Panc1 (cell line): ENCODE measurements at regions not wholly inside any gene's neighbourhood (a gene's known extent, or its start where the extent isn't known, plus 50 kb on each side); places are given as distances from the start of the nearest gene placed in this dataset.

ENCODE experiments used
- ATAC-seq: fragments of 200-7000 bp; cut with Tn5 transposase; 2 replicates; pipeline ENCODE4 v1.9.1; 2020; ENCODE audit warnings: mild to moderate bottlenecking, moderate library complexity
- BruUV-seq: library from RNA; stranded (reverse); fragments of 400-500 nt; replicated peaks from 2 replicates; lab custom pipeline; 2021; lab: Mats Ljungman, UMichigan
- CTCF ChIA-PET: fragments of 300-600 bp; sonication (Branson Sonifier 250); formaldehyde crosslinking; loops from one replicate; lab custom pipeline; 2022; ENCODE audit warnings: antibody characterized with exemption; lab: Charles Lee
- POLR2A ChIA-PET: fragments of 300-600 bp; sonication (Branson Sonifier 250); formaldehyde crosslinking; loops from one replicate; lab custom pipeline; 2022; ENCODE audit warnings: antibody characterized with exemption; lab: Charles Lee
- DNase-seq: peaks from one replicate; pipeline ENCODE4 v3.0.0-alpha.2; 2010; ENCODE audit warnings: low read depth, low spot score
- H3K27ac ChIP-seq: 2 replicates; pipeline ENCODE4 v1.5.1; 2011; ENCODE audit warnings: mild to moderate bottlenecking, low read length, inconsistent platforms
- H3K27me3 ChIP-seq: fragments of 200-500 bp; sonication (Bioruptor generic); 2 replicates; pipeline ENCODE4 v1.6.0; 2014; ENCODE audit warnings: low read length, inconsistent platforms; ENCODE audit not compliant: control insufficient read depth, insufficient read depth
- H3K36me3 ChIP-seq: fragments of 200-500 bp; sonication (Bioruptor generic); 2 replicates; pipeline ENCODE4 v1.5.1; 2014; ENCODE audit warnings: inconsistent platforms, mild to moderate bottlenecking, low read length, moderate library complexity; ENCODE audit not compliant: control insufficient read depth, insufficient read depth
- H3K4me1 ChIP-seq: 2 replicates; pipeline ENCODE4 v1.5.1; 2011; ENCODE audit warnings: inconsistent platforms, mild to moderate bottlenecking, low read length, moderate library complexity; ENCODE audit not compliant: control insufficient read depth, insufficient read depth
- H3K4me3 ChIP-seq, 2 experiments: 2 replicates each; pipeline ENCODE4 v1.5.1; 2011 to 2012; ENCODE audit warnings: low read depth in 2 of 2, low read length in 2 of 2, mild to moderate bottlenecking in 2 of 2, inconsistent platforms in 1 of 2, moderate library complexity in 1 of 2
- H3K9me3 ChIP-seq: fragments of 200-500 bp; sonication (Bioruptor generic); 2 replicates; pipeline ENCODE4 v1.5.1; 2014; ENCODE audit warnings: low read depth, mild to moderate bottlenecking, inconsistent platforms, low read length, moderate library complexity; ENCODE audit not compliant: control insufficient read depth, insufficient read depth
- POLR2AphosphoS5 ChIP-seq: IDR thresholded peaks from 2 replicates; pipeline ENCODE4 v1.6.1; 2012; ENCODE audit warnings: mild to moderate bottlenecking, low read depth, low read length, moderate library complexity
- SIN3A ChIP-seq: IDR thresholded peaks from 2 replicates; pipeline ENCODE4 v1.6.1; 2012; ENCODE audit warnings: low read depth, mild to moderate bottlenecking, low read length, moderate library complexity, borderline replicate concordance; ENCODE audit not compliant: insufficient read depth
- TCF7L2 ChIP-seq: IDR thresholded peaks from 2 replicates; pipeline ENCODE4 v1.6.1; 2011; ENCODE audit warnings: mild to moderate bottlenecking, low read depth, low read length, inconsistent platforms
- in situ Hi-C: cut with HindIII; loops from 2 replicates; pipeline ENCODE4 v1.10.0; 2016; ENCODE audit warnings: low sequenced_read_pairs, low pct_unique_long_range_greater_than_20kb
- intact Hi-C: fragments of 100-400 bp; cut with micrococcal nuclease; formaldehyde crosslinking; loops from one replicate; pipeline ENCODE4 v1.10.0; 2022; ENCODE audit not compliant: unreplicated experiment
- TF ChIP-seq, protein P1 (sequence below), 2 experiments: IDR thresholded peaks; 2 replicates each; pipeline ENCODE4 v1.6.1; 2011 to 2012; ENCODE audit warnings: low read depth in 2 of 2, control low read depth in 1 of 2, low read length in 1 of 2, mild to moderate bottlenecking in 1 of 2, moderate library complexity in 1 of 2; ENCODE audit not compliant: insufficient read depth in 1 of 2
- TF ChIP-seq, protein P2 (sequence below): fragments of 450-650 bp; IDR thresholded peaks from 2 replicates; pipeline ENCODE4 v1.5.1; 2017; ENCODE audit warnings: mild to moderate bottlenecking

- ATAC-seq: no peak
Measured at GRCh38 chr2:234771980-234772732, 179.7 kb upstream of the SH3BP4 start.

DNA sequence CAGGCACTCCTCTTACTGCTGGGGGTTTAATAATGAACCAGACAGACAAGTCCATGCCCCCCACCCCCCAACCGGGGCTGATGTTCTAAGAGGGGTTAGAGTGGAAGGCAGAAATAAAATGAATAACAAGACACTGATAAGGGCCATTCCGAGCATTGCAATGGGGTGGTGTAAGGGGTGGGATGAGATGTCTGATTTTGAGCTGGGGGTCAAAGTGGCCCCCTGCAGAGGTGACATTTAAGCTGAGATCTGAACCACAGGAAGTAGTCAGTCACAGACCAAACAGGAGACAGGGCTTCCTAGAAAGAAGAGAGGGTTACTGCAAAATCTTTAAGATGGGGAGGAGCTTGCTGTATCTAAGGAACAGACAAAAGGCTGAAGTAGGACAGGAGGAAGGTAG lies 180.6 kb upstream of the SH3BP4 start:
- no peak for ATAC-seq
- no peaks in the 10 kb centered on the region for H3K4me1 ChIP-seq
- TF ChIP-seq SIN3A (no peak), TCF7L2 (no peak)
- ChIA-PET CTCF (no interaction called here), POLR2A (no interaction called here)
- H3K4me3 ChIP-seq: no peak overlapping the region
- H3K27ac ChIP-seq: no peak overlapping the region
- in situ Hi-C loops (no loop called here), intact Hi-C loops (no loop called here)
- BruUV-seq: no TSS peak
- DNase-seq: no peak
- no peaks in the 10 kb centered on the region for H3K27me3 ChIP-seq
- H3K36me3 ChIP-seq: no peaks in the 10 kb centered on the region
- H3K9me3 ChIP-seq: no peaks in the 10 kb centered on the region

More at GRCh38 chr2:234771980-234772732, 179.7 kb upstream of the SH3BP4 start:
- Histone ChIP-seq H3K4me3 (no peak overlapping the region), H3K27me3 (no peaks in the 10 kb centered on the region), H3K4me1 (no peaks in the 10 kb centered on the region), H3K36me3 (no peaks in the 10 kb centered on the region), H3K9me3 (no peaks in the 10 kb centered on the region), H3K27ac (no peak overlapping the region)
- no TSS peak for BruUV-seq
- ChIA-PET CTCF (no interaction called here), POLR2A (interaction anchor here (0.7 kb wide), 1 partner anchor 216 kb away, joined by 4 read pairs; no protein-coding TSS in a partner anchor)
- intact Hi-C loops (no loop called here), in situ Hi-C loops (no loop called here)
- DNase-seq: no peak
- TF ChIP-seq SIN3A (no peak), POLR2AphosphoS5 (no peak), TCF7L2 (no peak)
- TF ChIP-seq, protein P1, sequence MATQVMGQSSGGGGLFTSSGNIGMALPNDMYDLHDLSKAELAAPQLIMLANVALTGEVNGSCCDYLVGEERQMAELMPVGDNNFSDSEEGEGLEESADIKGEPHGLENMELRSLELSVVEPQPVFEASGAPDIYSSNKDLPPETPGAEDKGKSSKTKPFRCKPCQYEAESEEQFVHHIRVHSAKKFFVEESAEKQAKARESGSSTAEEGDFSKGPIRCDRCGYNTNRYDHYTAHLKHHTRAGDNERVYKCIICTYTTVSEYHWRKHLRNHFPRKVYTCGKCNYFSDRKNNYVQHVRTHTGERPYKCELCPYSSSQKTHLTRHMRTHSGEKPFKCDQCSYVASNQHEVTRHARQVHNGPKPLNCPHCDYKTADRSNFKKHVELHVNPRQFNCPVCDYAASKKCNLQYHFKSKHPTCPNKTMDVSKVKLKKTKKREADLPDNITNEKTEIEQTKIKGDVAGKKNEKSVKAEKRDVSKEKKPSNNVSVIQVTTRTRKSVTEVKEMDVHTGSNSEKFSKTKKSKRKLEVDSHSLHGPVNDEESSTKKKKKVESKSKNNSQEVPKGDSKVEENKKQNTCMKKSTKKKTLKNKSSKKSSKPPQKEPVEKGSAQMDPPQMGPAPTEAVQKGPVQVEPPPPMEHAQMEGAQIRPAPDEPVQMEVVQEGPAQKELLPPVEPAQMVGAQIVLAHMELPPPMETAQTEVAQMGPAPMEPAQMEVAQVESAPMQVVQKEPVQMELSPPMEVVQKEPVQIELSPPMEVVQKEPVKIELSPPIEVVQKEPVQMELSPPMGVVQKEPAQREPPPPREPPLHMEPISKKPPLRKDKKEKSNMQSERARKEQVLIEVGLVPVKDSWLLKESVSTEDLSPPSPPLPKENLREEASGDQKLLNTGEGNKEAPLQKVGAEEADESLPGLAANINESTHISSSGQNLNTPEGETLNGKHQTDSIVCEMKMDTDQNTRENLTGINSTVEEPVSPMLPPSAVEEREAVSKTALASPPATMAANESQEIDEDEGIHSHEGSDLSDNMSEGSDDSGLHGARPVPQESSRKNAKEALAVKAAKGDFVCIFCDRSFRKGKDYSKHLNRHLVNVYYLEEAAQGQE (IDR thresholded peaks at IDR 0.05; ENCODE audit: insufficient read depth in 1 of 2, low read depth in 2 of 2, low read length in 1 of 2): no peak
- TF ChIP-seq, protein P2, sequence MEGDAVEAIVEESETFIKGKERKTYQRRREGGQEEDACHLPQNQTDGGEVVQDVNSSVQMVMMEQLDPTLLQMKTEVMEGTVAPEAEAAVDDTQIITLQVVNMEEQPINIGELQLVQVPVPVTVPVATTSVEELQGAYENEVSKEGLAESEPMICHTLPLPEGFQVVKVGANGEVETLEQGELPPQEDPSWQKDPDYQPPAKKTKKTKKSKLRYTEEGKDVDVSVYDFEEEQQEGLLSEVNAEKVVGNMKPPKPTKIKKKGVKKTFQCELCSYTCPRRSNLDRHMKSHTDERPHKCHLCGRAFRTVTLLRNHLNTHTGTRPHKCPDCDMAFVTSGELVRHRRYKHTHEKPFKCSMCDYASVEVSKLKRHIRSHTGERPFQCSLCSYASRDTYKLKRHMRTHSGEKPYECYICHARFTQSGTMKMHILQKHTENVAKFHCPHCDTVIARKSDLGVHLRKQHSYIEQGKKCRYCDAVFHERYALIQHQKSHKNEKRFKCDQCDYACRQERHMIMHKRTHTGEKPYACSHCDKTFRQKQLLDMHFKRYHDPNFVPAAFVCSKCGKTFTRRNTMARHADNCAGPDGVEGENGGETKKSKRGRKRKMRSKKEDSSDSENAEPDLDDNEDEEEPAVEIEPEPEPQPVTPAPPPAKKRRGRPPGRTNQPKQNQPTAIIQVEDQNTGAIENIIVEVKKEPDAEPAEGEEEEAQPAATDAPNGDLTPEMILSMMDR: no peak

DNA sequence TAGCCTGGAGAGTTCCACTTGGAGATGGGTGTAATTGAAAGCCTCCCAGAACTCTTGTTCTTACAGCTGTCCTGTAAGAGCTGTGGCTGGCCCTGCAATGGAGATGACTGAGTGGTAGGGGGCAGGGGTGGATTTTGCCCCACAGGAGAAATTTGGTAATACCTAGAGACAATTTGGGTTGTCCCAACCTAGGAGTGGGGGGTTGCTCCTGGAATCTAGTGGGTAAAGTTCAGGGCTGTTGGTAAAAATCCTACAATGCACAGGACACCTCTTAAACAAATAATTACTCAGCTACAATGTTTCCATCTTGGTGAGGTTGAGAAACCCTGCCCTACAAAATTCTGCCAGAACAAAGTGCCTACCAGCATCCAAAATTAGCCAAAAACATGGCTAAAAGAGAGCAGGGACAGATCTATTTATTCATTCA lies 181.1 kb upstream of the SH3BP4 start:
- CTCF ChIA-PET: interaction anchor here (0.5 kb wide), 1 partner anchor 692 kb away, joined by 3 read pairs; no protein-coding TSS in a partner anchor
- Histone ChIP-seq H3K36me3 (no peaks in the 10 kb centered on the region), H3K4me3 (no peak overlapping the region), H3K4me1 (no peaks in the 10 kb centered on the region), H3K27ac (no peak overlapping the region), H3K27me3 (no peaks in the 10 kb centered on the region), H3K9me3 (no peaks in the 10 kb centered on the region)
- TF ChIP-seq TCF7L2: no peak
- TF ChIP-seq, protein P1 (IDR thresholded peaks at IDR 0.05; ENCODE audit: insufficient read depth in 1 of 2, low read depth in 2 of 2, low read length in 1 of 2): no peak
- no peak for TF ChIP-seq SIN3A
- no peak for TF ChIP-seq POLR2AphosphoS5
- TF ChIP-seq, protein P2: no peak
- intact Hi-C loops: no loop called here
- POLR2A ChIA-PET: no interaction called here
- in situ Hi-C loops: no loop called here
- ATAC-seq: no peak
- DNase-seq: no peak
- BruUV-seq: no TSS peak
